ENCODE measurements at regions not wholly inside any gene's neighbourhood (a gene's known extent, or its start where the extent isn't known, plus 50 kb on each side); places are given as distances from the start of the nearest gene placed in this dataset.

DNA sequence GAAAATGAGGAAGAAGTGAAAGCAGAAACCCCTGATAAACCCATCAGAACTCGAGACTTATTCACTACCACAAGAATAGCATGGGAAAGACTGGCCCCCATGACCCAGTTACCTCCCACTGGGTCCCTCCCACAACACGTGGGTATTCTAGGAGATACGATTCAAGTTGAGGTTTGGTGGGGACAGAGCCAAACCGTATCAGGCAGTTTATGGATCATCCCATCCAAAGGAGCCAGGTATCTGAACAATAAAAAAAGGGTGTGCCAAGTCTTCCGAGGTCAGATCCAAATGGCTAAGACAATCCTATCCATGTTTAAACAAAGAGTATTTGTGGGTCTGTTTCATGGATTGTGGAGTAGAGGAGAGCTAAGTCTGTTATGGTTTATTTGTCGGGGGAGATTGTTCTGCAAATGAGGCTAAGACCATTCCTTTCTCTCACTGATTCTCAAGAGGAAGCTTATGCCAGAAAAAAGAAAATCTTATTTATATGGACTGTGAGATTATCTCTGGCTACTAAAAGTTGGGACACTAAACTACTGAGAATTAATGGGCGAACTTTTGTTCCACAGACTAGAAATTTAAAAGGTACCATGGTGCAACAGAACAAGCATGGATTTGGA, 203.7 kb downstream of the IPMK start:
- no peak for TF ChIP-seq POLR2A (IDR thresholded peaks at IDR 0.05)
- TF ChIP-seq, protein P1, sequence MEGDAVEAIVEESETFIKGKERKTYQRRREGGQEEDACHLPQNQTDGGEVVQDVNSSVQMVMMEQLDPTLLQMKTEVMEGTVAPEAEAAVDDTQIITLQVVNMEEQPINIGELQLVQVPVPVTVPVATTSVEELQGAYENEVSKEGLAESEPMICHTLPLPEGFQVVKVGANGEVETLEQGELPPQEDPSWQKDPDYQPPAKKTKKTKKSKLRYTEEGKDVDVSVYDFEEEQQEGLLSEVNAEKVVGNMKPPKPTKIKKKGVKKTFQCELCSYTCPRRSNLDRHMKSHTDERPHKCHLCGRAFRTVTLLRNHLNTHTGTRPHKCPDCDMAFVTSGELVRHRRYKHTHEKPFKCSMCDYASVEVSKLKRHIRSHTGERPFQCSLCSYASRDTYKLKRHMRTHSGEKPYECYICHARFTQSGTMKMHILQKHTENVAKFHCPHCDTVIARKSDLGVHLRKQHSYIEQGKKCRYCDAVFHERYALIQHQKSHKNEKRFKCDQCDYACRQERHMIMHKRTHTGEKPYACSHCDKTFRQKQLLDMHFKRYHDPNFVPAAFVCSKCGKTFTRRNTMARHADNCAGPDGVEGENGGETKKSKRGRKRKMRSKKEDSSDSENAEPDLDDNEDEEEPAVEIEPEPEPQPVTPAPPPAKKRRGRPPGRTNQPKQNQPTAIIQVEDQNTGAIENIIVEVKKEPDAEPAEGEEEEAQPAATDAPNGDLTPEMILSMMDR (IDR thresholded peaks at IDR 0.05), result no peak

All from esophagus squamous epithelium (tissue), 4 donors.